MCF 10A (cell line): ENCODE measurements at regions not wholly inside any gene's neighbourhood (a gene's known extent, or its start where the extent isn't known, plus 50 kb on each side); places are given as distances from the start of the nearest gene placed in this dataset.
"Not testable (repeated sequence)": the region's sequence is repeated elsewhere in the genome, so short reads cannot be mapped to it uniquely, and the experiment has no call there.

Source experiments
- BruUV-seq: library from RNA; stranded (reverse); fragments of 400-500 nt; replicated peaks from 2 replicates; lab custom pipeline; 2021; lab: Mats Ljungman, UMichigan
- CTCF ChIA-PET: fragments of 300-600 bp; sonication (Branson Sonifier 250); formaldehyde crosslinking; extraction: SDS; loops from one replicate; lab custom pipeline; 2021; ENCODE audit warnings: antibody characterized with exemption, inconsistent platforms; lab: Yijun Ruan, JAX
- POLR2A ChIA-PET: fragments of 300-600, 350-650 bp; sonication (Branson Sonifier 250); formaldehyde crosslinking; extraction: SDS; loops from one replicate; lab custom pipeline; 2020; ENCODE audit warnings: antibody characterized with exemption, inconsistent platforms; lab: Yijun Ruan, JAX
- DNase-seq: peaks from one replicate; pipeline ENCODE4 v3.0.0-alpha.2; 2018; ENCODE audit not compliant: unreplicated experiment
- H3K27ac Mint-ChIP-seq: one replicate; pipeline ENCODE4 v1.8.0; 2022; ENCODE audit warnings: mild to moderate bottlenecking, low read depth, mixed read lengths; ENCODE audit not compliant: unreplicated experiment
- H3K27me3 Mint-ChIP-seq: one replicate; pipeline ENCODE4 v1.8.0; 2022; ENCODE audit warnings: mixed read lengths; ENCODE audit not compliant: insufficient read depth, unreplicated experiment
- H3K36me3 Mint-ChIP-seq: one replicate; pipeline ENCODE4 v1.8.0; 2022; ENCODE audit warnings: mild to moderate bottlenecking, moderate library complexity, mixed read lengths; ENCODE audit not compliant: insufficient read depth, unreplicated experiment
- H3K4me1 Mint-ChIP-seq: one replicate; pipeline ENCODE4 v1.8.0; 2022; ENCODE audit warnings: mixed read lengths; ENCODE audit not compliant: insufficient read depth, unreplicated experiment
- H3K4me3 Mint-ChIP-seq: one replicate; pipeline ENCODE4 v1.8.0; 2022; ENCODE audit warnings: mild to moderate bottlenecking, moderate library complexity, mixed read lengths; ENCODE audit not compliant: unreplicated experiment
- H3K9me3 Mint-ChIP-seq: one replicate; pipeline ENCODE4 v1.8.0; 2022; ENCODE audit warnings: mixed read lengths; ENCODE audit not compliant: unreplicated experiment
- CTCF ChIP-seq: fragments of 200-600 bp; IDR thresholded peaks from one replicate; pipeline ENCODE4 v1.8.0; 2022; ENCODE audit warnings: antibody characterized with exemption, mild to moderate bottlenecking; ENCODE audit not compliant: unreplicated experiment
- intact Hi-C: fragments of 100-400 bp; cut with micrococcal nuclease; formaldehyde crosslinking; loops from 2 replicates; pipeline ENCODE4 v1.14.1; 2022

- Mint-ChIP-seq H3K9me3 (no peaks in the 10 kb centered on the region), H3K4me1 (no peaks in the 10 kb centered on the region), H3K4me3 (no peak overlapping the region), H3K36me3 (no peaks in the 10 kb centered on the region), H3K27ac (no peak overlapping the region), H3K27me3 (peaks cover 59% of the 10 kb centered on the region)
- no peak for TF ChIP-seq CTCF
- ChIA-PET POLR2A (interaction anchor here (0.6 kb wide), 1 partner anchor 87 kb away, joined by 3 read pairs; no protein-coding TSS in a partner anchor), CTCF (interaction anchor here (1.0 kb wide), 1 partner anchor 19 kb away, joined by 3 read pairs; no protein-coding TSS in a partner anchor)
- intact Hi-C loops, result no loop called here
- BruUV-seq, result no TSS peak
- DNase-seq, result no peak
Observed at GRCh38 chr2:235223011-235223410, 270.8 kb upstream of the AGAP1 start.

GRCh38 chr2:235224410-235224809 lies 269.4 kb upstream of the AGAP1 start:
- DNase-seq, result no peak
- no TSS peak for BruUV-seq
- Mint-ChIP-seq H3K4me3 (no peak overlapping the region), H3K9me3 (no peaks in the 10 kb centered on the region), H3K27me3 (peaks cover 72% of the 10 kb centered on the region), H3K4me1 (no peaks in the 10 kb centered on the region), H3K36me3 (no peaks in the 10 kb centered on the region), H3K27ac (no peak overlapping the region)
- CTCF ChIA-PET, result interaction anchor here (0.8 kb wide), 1 partner anchor 555 kb away, joined by 3 read pairs; no protein-coding TSS in a partner anchor
- intact Hi-C loops, result no loop called here
- TF ChIP-seq CTCF, result no peak
- POLR2A ChIA-PET, result no interaction called here

GRCh38 chr2:235225261-235225660 lies 268.6 kb upstream of the AGAP1 start:
- H3K36me3 Mint-ChIP-seq, result no peaks in the 10 kb centered on the region
- TF ChIP-seq CTCF, result no peak
- BruUV-seq, result no TSS peak
- POLR2A ChIA-PET, result no interaction called here
- H3K9me3 Mint-ChIP-seq, result no peaks in the 10 kb centered on the region
- peaks cover 80% of the 10 kb centered on the region for H3K27me3 Mint-ChIP-seq
- H3K27ac Mint-ChIP-seq, result no peak overlapping the region
- H3K4me3 Mint-ChIP-seq, result no peak overlapping the region
- DNase-seq, result no peak
- intact Hi-C loops, result no loop called here
- CTCF ChIA-PET, result interaction anchor here (0.8 kb wide), 1 partner anchor 554 kb away, joined by 3 read pairs; no protein-coding TSS in a partner anchor
- no peaks in the 10 kb centered on the region for H3K4me1 Mint-ChIP-seq

DNA sequence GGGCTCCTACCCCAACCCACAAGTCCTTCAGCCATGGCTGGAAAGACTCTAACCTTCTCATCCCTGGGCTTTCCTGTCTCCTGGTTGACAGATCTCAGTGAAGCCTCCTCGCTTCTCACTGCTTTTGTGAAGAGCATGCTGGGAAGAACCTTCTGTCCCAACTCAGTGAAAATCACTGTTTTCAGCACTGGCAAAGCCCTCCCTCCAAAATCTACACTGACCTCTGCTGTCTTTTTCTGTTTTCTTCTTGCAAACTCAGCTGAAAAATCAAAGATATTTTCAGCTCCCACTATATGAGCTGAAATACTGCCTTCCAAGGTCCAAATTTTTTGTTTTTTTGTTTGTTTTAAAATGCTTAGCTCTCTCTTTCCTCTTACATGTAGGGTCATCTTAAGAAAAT lies 266.3 kb upstream of the AGAP1 start:
- Mint-ChIP-seq H3K9me3 (no peaks in the 10 kb centered on the region), H3K27me3 (peaks cover 99% of the 10 kb centered on the region), H3K4me3 (no peak overlapping the region), H3K4me1 (no peaks in the 10 kb centered on the region), H3K27ac (no peak overlapping the region), H3K36me3 (no peaks in the 10 kb centered on the region)
- ChIA-PET POLR2A (interaction anchor here (1.0 kb wide), 1 partner anchor 33 kb away, joined by 4 read pairs; no protein-coding TSS in a partner anchor), CTCF (interaction anchor here (0.5 kb wide), 1 partner anchor 1724 kb away, joined by 3 read pairs; no protein-coding TSS in a partner anchor)
- DNase-seq, result no peak
- no peak for TF ChIP-seq CTCF
- intact Hi-C loops, result no loop called here
- BruUV-seq, result no TSS peak

DNA sequence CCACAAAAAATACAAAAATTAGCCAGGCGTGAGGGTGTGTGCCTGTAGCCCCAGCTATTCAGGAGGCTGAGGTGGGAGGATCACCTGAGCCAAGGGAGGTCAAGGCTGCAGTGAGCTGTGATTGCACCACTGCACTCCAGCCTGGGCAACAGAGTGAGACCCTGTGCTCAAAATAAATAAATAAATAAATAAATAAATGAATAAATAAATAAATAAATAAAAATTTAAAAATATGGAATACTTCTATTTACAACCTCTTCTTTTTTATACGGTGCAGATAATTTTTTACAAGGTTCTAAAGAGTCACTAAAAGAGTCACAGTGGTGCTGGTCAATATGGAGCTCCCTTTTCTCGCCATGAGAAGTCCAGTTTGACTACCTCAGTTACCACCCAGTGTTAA lies 265.4 kb upstream of the AGAP1 start:
- intact Hi-C loops, CTCF ChIA-PET, BruUV-seq, H3K4me1 Mint-ChIP-seq, H3K27ac Mint-ChIP-seq, POLR2A ChIA-PET, H3K36me3 Mint-ChIP-seq, DNase-seq, H3K9me3 Mint-ChIP-seq, H3K4me3 Mint-ChIP-seq: not testable (repeated sequence)
- H3K27me3 Mint-ChIP-seq, result peaks cover 99% of the 10 kb centered on the region
